ENCODE measurements at regions not wholly inside any gene's neighbourhood (a gene's known extent, or its start where the extent isn't known, plus 50 kb on each side); places are given as distances from the start of the nearest gene placed in this dataset.

DNA sequence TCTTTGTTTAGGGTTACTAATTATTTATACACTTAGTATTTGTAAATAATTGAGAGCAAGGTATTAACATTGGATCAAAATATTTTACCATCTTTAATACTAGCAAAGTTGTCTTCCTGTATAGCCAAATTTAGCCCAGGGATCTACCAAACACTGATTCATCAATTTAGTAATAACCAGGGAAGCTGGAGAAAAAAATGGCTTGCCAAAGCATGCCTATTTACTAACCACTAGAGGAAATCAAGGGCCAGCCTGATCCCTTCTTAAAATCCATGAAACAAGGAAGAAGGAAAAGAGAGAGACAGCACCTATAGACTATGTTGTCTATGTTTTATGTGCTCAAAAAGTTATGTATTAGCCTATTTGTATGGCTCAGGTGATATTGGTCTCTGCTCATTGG is 450.3 kb upstream of the GJE1 start:
- Histone ChIP-seq H3K36me3 (ENCODE audit: control insufficient read depth, insufficient read depth, low read length) (no peaks in the 10 kb centered on the region), H3K9me3 (no peaks in the 10 kb centered on the region), H3K4me3 (ENCODE audit: low read depth, low read length) (no peak overlapping the region), H3K27me3 (replicated peaks; ENCODE audit: control insufficient read depth, insufficient read depth, low read length) (no peaks in the 10 kb centered on the region), H3K4me1 (no peaks in the 10 kb centered on the region)
- ChIA-PET POLR2A (no interaction called here), CTCF (interaction anchor here (0.5 kb wide), 1 partner anchor 314 kb away, joined by 3 read pairs; no protein-coding TSS in a partner anchor)
- H3K4me3 Mint-ChIP-seq (ENCODE audit: unreplicated experiment): no peak overlapping the region
- H3K9me3 Mint-ChIP-seq (ENCODE audit: unreplicated experiment): no peaks in the 10 kb centered on the region
- BruUV-seq (replicated peaks): no TSS peak
- TF ChIP-seq, protein P1, sequence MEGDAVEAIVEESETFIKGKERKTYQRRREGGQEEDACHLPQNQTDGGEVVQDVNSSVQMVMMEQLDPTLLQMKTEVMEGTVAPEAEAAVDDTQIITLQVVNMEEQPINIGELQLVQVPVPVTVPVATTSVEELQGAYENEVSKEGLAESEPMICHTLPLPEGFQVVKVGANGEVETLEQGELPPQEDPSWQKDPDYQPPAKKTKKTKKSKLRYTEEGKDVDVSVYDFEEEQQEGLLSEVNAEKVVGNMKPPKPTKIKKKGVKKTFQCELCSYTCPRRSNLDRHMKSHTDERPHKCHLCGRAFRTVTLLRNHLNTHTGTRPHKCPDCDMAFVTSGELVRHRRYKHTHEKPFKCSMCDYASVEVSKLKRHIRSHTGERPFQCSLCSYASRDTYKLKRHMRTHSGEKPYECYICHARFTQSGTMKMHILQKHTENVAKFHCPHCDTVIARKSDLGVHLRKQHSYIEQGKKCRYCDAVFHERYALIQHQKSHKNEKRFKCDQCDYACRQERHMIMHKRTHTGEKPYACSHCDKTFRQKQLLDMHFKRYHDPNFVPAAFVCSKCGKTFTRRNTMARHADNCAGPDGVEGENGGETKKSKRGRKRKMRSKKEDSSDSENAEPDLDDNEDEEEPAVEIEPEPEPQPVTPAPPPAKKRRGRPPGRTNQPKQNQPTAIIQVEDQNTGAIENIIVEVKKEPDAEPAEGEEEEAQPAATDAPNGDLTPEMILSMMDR (IDR thresholded peaks at IDR 0.05; ENCODE audit: insufficient read depth in 1 of 2, low read depth in 1 of 2, low read length in 1 of 2, severe bottlenecking in 1 of 2, unreplicated experiment in 1 of 2): no peak
- H3K36me3 Mint-ChIP-seq (ENCODE audit: insufficient read depth, unreplicated experiment): no peaks in the 10 kb centered on the region
- no peaks in the 10 kb centered on the region for H3K4me1 Mint-ChIP-seq (ENCODE audit: low read depth, unreplicated experiment)
- no peaks in the 10 kb centered on the region for H3K27me3 Mint-ChIP-seq (ENCODE audit: insufficient read depth, unreplicated experiment)
- no peak for DNase-seq
- intact Hi-C loops (cut with micrococcal nuclease; ENCODE audit: unreplicated experiment): no loop called here
- no peak overlapping the region for H3K27ac Mint-ChIP-seq (ENCODE audit: unreplicated experiment)

DNA sequence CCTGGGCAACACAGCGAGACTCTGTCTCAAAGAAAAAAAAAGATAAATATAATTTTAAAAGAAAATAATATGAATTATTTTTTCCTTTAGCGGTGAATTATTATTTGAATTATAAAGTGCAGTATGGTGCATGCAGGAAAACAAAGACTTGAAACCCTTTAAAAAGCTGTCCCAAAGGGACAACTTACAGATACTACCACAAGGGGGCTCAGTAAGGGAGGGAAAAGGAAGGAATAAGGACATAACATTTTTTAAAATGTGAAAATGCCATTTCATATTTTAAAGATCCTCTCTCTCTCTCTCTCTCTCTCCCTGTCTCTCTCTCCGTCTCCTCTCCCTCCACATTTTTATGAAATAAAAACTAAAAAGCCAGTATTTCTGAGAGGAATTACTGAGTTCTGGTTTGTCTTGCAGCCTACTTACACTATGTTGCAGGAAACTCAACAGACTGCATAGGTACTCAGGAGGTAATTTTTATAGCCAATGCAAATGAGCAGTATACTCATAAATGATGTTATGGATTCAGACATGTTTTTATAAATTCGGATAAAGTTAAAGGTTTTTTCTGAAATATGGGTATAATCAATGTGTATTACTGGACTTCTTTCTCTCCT is 455.0 kb upstream of the GJE1 start:
- H3K4me3 ChIP-seq (ENCODE audit: low read depth, low read length): no peak overlapping the region
- ChIA-PET CTCF (no interaction called here), POLR2A (no interaction called here)
- DNase-seq: peak in 1 of 2 experiments; percentile 28
- no peaks in the 10 kb centered on the region for H3K27me3 ChIP-seq (replicated peaks; ENCODE audit: control insufficient read depth, insufficient read depth, low read length)
- Mint-ChIP-seq H3K4me1 (ENCODE audit: low read depth, unreplicated experiment) (no peaks in the 10 kb centered on the region), H3K4me3 (ENCODE audit: unreplicated experiment) (no peak overlapping the region), H3K27ac (ENCODE audit: unreplicated experiment) (no peak overlapping the region), H3K36me3 (ENCODE audit: insufficient read depth, unreplicated experiment) (no peaks in the 10 kb centered on the region), H3K9me3 (ENCODE audit: unreplicated experiment) (no peaks in the 10 kb centered on the region), H3K27me3 (ENCODE audit: insufficient read depth, unreplicated experiment) (no peaks in the 10 kb centered on the region)
- TF ChIP-seq, protein P1 (IDR thresholded peaks at IDR 0.05; ENCODE audit: insufficient read depth in 1 of 2, low read depth in 1 of 2, low read length in 1 of 2, severe bottlenecking in 1 of 2, unreplicated experiment in 1 of 2): peak; percentile 34 to 70
- no peaks in the 10 kb centered on the region for H3K4me1 ChIP-seq
- no TSS peak for BruUV-seq (replicated peaks)
- intact Hi-C loops (cut with micrococcal nuclease; ENCODE audit: unreplicated experiment): loop anchor here (1.0 kb wide), 1 partner anchor 435 kb away; no protein-coding TSS in a partner anchor
- H3K36me3 ChIP-seq (ENCODE audit: control insufficient read depth, insufficient read depth, low read length): no peaks in the 10 kb centered on the region
- no peaks in the 10 kb centered on the region for H3K9me3 ChIP-seq

DNA sequence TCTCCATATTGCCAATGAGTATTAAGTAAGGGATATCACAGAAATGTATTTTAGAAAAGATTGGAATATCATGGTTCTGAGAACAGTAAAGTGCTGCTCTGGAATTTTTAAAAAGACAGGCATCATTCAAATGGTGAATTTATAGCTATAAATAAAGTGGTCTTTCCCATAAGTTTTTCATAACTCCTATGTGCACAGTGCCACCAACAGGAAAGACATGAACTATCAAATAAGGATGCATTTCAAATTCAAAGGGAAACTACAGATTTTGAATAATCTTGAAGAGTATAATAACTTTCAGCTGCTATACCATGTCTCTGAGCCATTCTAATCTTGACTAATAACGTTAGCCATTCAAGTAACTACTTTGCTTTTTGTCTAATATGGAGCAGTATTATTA is 456.8 kb upstream of the GJE1 start:
- H3K36me3 Mint-ChIP-seq (ENCODE audit: insufficient read depth, unreplicated experiment): no peaks in the 10 kb centered on the region
- H3K4me1 ChIP-seq: no peaks in the 10 kb centered on the region
- H3K27me3 ChIP-seq (replicated peaks; ENCODE audit: control insufficient read depth, insufficient read depth, low read length): no peaks in the 10 kb centered on the region
- H3K9me3 Mint-ChIP-seq (ENCODE audit: unreplicated experiment): no peaks in the 10 kb centered on the region
- H3K36me3 ChIP-seq (ENCODE audit: control insufficient read depth, insufficient read depth, low read length): no peaks in the 10 kb centered on the region
- no peak overlapping the region for H3K4me3 ChIP-seq (ENCODE audit: low read depth, low read length)
- intact Hi-C loops (cut with micrococcal nuclease; ENCODE audit: unreplicated experiment): no loop called here
- CTCF ChIA-PET: interaction anchor here (1.2 kb wide), 1 partner anchor 66 kb away, joined by 3 read pairs; no protein-coding TSS in a partner anchor
- TF ChIP-seq, protein P1 (IDR thresholded peaks at IDR 0.05; ENCODE audit: insufficient read depth in 1 of 2, low read depth in 1 of 2, low read length in 1 of 2, severe bottlenecking in 1 of 2, unreplicated experiment in 1 of 2): no peak
- no peaks in the 10 kb centered on the region for H3K4me1 Mint-ChIP-seq (ENCODE audit: low read depth, unreplicated experiment)
- no peak for DNase-seq
- no peaks in the 10 kb centered on the region for H3K9me3 ChIP-seq
- POLR2A ChIA-PET: no interaction called here
- H3K27me3 Mint-ChIP-seq (ENCODE audit: insufficient read depth, unreplicated experiment): peaks cover 4% of the 10 kb centered on the region
- no peak overlapping the region for H3K4me3 Mint-ChIP-seq (ENCODE audit: unreplicated experiment)
- no TSS peak for BruUV-seq (replicated peaks)
- H3K27ac Mint-ChIP-seq (ENCODE audit: unreplicated experiment): no peak overlapping the region
